ENCODE measurements at regions not wholly inside any gene's neighbourhood (a gene's known extent, or its start where the extent isn't known, plus 50 kb on each side); places are given as distances from the start of the nearest gene placed in this dataset.

DNA sequence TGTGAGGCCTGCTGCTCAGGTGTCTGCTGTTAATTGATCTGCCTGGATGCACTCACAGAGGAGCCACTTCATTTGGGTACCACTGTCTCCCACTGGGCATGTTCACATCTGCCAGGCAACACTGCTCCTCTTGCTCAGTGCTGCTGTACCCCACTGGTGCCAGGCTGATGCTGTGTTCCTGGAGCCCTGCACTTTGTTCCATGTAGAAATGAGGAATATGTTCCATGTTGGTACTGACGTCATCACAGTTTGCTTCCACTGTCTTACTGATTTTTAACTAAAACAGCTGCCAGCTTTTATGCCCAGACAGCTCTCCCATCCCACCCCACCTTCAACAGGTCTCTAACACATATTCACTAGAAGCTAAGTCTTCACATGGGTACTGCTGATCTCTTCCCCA is 355.7 kb downstream of the LRRC70 start:
- H3K79me1 ChIP-seq (ENCODE audit: low read depth, low read length), result no peaks in the 10 kb centered on the region
- no peaks in the 10 kb centered on the region for H3K79me2 ChIP-seq (ENCODE audit: control insufficient read depth in 1 of 2, insufficient read depth in 2 of 2, low read length in 2 of 2)
- H2AK5ac ChIP-seq (ENCODE audit: low read depth, low read length), result no peak overlapping the region
- H2BK15ac ChIP-seq (ENCODE audit: low read length), result no peak overlapping the region
- H3K14ac ChIP-seq (ENCODE audit: insufficient read length), result no peak overlapping the region
- H3K9ac ChIP-seq (replicated peaks in 1 of 4; ENCODE audit: extremely low read depth in 1 of 4, low read depth in 3 of 4, low read length in 3 of 4), result no peak overlapping the region
- CTCF ChIA-PET (ENCODE audit: partially characterized antibody), result interaction anchor here (0.6 kb wide), 1 partner anchor 119 kb away, joined by 3 read pairs; no protein-coding TSS in a partner anchor
- H2BK120ac ChIP-seq (replicated peaks; ENCODE audit: low read depth, low read length), result no peak overlapping the region
- no peak overlapping the region for H2BK12ac ChIP-seq (ENCODE audit: low read depth, low read length)
- H2BK20ac ChIP-seq (ENCODE audit: low read length), result no peak overlapping the region
- DNase-seq (ENCODE audit: low read depth in 1 of 2, low spot score in 2 of 2), result no peak
- H2AFZ ChIP-seq (ENCODE audit: low read length), result no peak overlapping the region
- H3K4me2 ChIP-seq (ENCODE audit: insufficient read depth in 1 of 2, low read depth in 2 of 2, low read length in 2 of 2), result no peak overlapping the region
- H3K18ac ChIP-seq (ENCODE audit: extremely low read depth, low read length), result no peak overlapping the region
- H3K4me1 ChIP-seq (replicated peaks in 1 of 4; ENCODE audit: control insufficient read depth in 3 of 4, insufficient read depth in 4 of 4, low read length in 3 of 4), result no peaks in the 10 kb centered on the region
- H4K5ac ChIP-seq (ENCODE audit: insufficient read length, low read depth, low read length), result no peak overlapping the region
- no peaks in the 10 kb centered on the region for H3K27me3 ChIP-seq (replicated peaks in 1 of 4; ENCODE audit: control insufficient read depth in 3 of 4, extremely low read depth in 1 of 4, insufficient read depth in 3 of 4, low read length in 3 of 4)
- H3K4ac ChIP-seq (replicated peaks; ENCODE audit: insufficient read length, low read depth, low read length), result no peak overlapping the region
- H3K23ac ChIP-seq (ENCODE audit: insufficient read length), result no peak overlapping the region
- 86% methylated on average over 1 of the region's 1 CpG; no CpG with 5 or more reads in 1 of the 2 experiments for WGBS, 2 experiments (ENCODE audit: extremely low coverage in 1 of 2, insufficient coverage in 1 of 2, insufficient read length in 1 of 2, insufficient replicate concordance in 2 of 2, low coverage in 1 of 2, low lambda C conversion rate in 2 of 2, missing lambda C conversion rate in 1 of 2)
- H3K9me3 ChIP-seq (ENCODE audit: insufficient read depth in 2 of 2, low read depth in 1 of 2, low read length in 1 of 2), result no peaks in the 10 kb centered on the region
- H4K91ac ChIP-seq (replicated peaks; ENCODE audit: insufficient read length, low read length), result no peak overlapping the region
- FAIRE-seq, result no peak
- POLR2A ChIA-PET (ENCODE audit: partially characterized antibody), result no interaction called here
- H3K27ac ChIP-seq (ENCODE audit: low read depth, low read length), result no peak overlapping the region
- H3K23me2 ChIP-seq (ENCODE audit: low read depth, low read length), result no peaks in the 10 kb centered on the region
- H2BK5ac ChIP-seq (ENCODE audit: low read depth, low read length), result no peak overlapping the region
- no peak for TF ChIP-seq RBBP5 (IDR thresholded peaks at IDR 0.05; ENCODE audit: borderline replicate concordance, low read depth, low read length)
- TF ChIP-seq SIN3A (conservative IDR thresholded peaks at IDR 0.05 in 1 of 2, IDR thresholded peaks at IDR 0.05 in 1 of 2; ENCODE audit: low read depth in 1 of 2, low read length in 2 of 2), result no peak
- TF ChIP-seq POLR2AphosphoS5 (IDR thresholded peaks at IDR 0.05; ENCODE audit: low read depth, low read length), result no peak
- no peak for TF ChIP-seq EZH2 (IDR thresholded peaks at IDR 0.05; ENCODE audit: low read depth, low read length, severe bottlenecking)
- TF ChIP-seq, protein P1, sequence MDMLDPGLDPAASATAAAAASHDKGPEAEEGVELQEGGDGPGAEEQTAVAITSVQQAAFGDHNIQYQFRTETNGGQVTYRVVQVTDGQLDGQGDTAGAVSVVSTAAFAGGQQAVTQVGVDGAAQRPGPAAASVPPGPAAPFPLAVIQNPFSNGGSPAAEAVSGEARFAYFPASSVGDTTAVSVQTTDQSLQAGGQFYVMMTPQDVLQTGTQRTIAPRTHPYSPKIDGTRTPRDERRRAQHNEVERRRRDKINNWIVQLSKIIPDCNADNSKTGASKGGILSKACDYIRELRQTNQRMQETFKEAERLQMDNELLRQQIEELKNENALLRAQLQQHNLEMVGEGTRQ (IDR thresholded peaks at IDR 0.05; ENCODE audit: low read length), result no peak
- TF ChIP-seq, protein P2, sequence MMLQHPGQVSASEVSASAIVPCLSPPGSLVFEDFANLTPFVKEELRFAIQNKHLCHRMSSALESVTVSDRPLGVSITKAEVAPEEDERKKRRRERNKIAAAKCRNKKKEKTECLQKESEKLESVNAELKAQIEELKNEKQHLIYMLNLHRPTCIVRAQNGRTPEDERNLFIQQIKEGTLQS (IDR thresholded peaks at IDR 0.05; ENCODE audit: insufficient read depth, low read depth, low read length), result no peak
- TF ChIP-seq, protein P3, sequence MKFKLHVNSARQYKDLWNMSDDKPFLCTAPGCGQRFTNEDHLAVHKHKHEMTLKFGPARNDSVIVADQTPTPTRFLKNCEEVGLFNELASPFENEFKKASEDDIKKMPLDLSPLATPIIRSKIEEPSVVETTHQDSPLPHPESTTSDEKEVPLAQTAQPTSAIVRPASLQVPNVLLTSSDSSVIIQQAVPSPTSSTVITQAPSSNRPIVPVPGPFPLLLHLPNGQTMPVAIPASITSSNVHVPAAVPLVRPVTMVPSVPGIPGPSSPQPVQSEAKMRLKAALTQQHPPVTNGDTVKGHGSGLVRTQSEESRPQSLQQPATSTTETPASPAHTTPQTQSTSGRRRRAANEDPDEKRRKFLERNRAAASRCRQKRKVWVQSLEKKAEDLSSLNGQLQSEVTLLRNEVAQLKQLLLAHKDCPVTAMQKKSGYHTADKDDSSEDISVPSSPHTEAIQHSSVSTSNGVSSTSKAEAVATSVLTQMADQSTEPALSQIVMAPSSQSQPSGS (IDR thresholded peaks at IDR 0.05; ENCODE audit: low read length), result no peak
- H3K4me3 ChIP-seq (ENCODE audit: extremely low read depth in 1 of 4, insufficient read depth in 2 of 4, low read depth in 3 of 4, low read length in 4 of 4), result no peak overlapping the region
- no peaks in the 10 kb centered on the region for H3K36me3 ChIP-seq (ENCODE audit: control insufficient read depth in 2 of 4, insufficient read depth in 4 of 4, low read length in 3 of 4)
- no peak overlapping the region for H4K8ac ChIP-seq (ENCODE audit: extremely low read depth, insufficient read depth, low read length)
- no peaks in the 10 kb centered on the region for H4K20me1 ChIP-seq (replicated peaks in 1 of 2; ENCODE audit: control insufficient read depth in 1 of 2, insufficient read depth in 2 of 2, low read length in 2 of 2)
- no peak overlapping the region for H3K56ac ChIP-seq (replicated peaks; ENCODE audit: insufficient read length, low read depth, low read length)

All from H1 (cell line).